ENCODE measurements at regions not wholly inside any gene's neighbourhood (a gene's known extent, or its start where the extent isn't known, plus 50 kb on each side); places are given as distances from the start of the nearest gene placed in this dataset.

DNA sequence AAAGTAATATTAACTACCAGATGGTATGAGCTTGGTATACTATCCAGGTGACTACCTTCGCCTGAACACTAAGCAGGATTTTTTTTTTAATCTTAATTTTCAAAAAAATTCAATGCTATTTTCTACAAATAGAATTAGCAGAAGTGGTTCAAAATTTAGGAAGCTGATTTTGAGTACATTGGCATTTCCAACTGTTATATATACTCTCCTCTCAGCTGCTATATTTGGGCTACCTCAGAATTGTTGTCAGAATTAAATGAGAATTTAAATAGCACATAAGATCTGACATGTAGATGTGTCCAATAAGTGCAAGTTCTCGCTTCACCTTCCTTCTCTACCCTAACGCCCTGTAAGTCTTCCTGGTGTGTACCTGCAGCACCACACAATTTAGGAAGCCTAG, 83.1 kb downstream of the DUSP6 start:
- TF ChIP-seq POLR2A (IDR thresholded peaks at IDR 0.05; ENCODE audit: low read depth, low read length) = no peak
- no peak for TF ChIP-seq POLR2AphosphoS5 (IDR thresholded peaks at IDR 0.05; ENCODE audit: low read depth, low read length)

Data from GM12892 (cell line).